ENCODE measurements at regions not wholly inside any gene's neighbourhood (a gene's known extent, or its start where the extent isn't known, plus 50 kb on each side); places are given as distances from the start of the nearest gene placed in this dataset.
A peak's percentile ranks its signal among the peaks of the same experiment; 100 is the strongest.
"Not testable (repeated sequence)": the region's sequence is repeated elsewhere in the genome, so short reads cannot be mapped to it uniquely, and the experiment has no call there.

- in situ Hi-C loops (cut with MboI; ENCODE audit: low pct_unique_long_range_greater_than_20kb, low sequenced_read_pairs, unreplicated experiment): no loop called here
- TF ChIP-seq CTCF (IDR thresholded peaks at IDR 0.05; ENCODE audit: extremely low read depth, insufficient read depth, missing control alignments): no peak
- DNase-seq (ENCODE audit: low spot score): no peak
Observed at GRCh38 chr16:80254970-80255369, 285.8 kb upstream of the DYNLRB2 start.

GRCh38 chr16:80253741-80254140, 287.1 kb upstream of the DYNLRB2 start:
- DNase-seq (ENCODE audit: low spot score): no peak
- in situ Hi-C loops (cut with MboI; ENCODE audit: low pct_unique_long_range_greater_than_20kb, low sequenced_read_pairs, unreplicated experiment): no loop called here
- no peak for TF ChIP-seq CTCF (IDR thresholded peaks at IDR 0.05; ENCODE audit: extremely low read depth, insufficient read depth, missing control alignments)

- no peak for TF ChIP-seq CTCF (IDR thresholded peaks at IDR 0.05; ENCODE audit: extremely low read depth, insufficient read depth, missing control alignments)
- in situ Hi-C loops (cut with MboI; ENCODE audit: low pct_unique_long_range_greater_than_20kb, low sequenced_read_pairs, unreplicated experiment): no loop called here
- DNase-seq (ENCODE audit: low spot score): no peak
Observed at GRCh38 chr16:80250381-80250780, 290.4 kb upstream of the DYNLRB2 start.

- in situ Hi-C loops (cut with MboI; ENCODE audit: low pct_unique_long_range_greater_than_20kb, low sequenced_read_pairs, unreplicated experiment); DNase-seq (ENCODE audit: low spot score): not testable (repeated sequence)
Observed at GRCh38 chr16:80243303-80243702, 297.5 kb upstream of the DYNLRB2 start.

- in situ Hi-C loops (cut with MboI; ENCODE audit: low pct_unique_long_range_greater_than_20kb, low sequenced_read_pairs, unreplicated experiment): not testable (repeated sequence)
Observed at GRCh38 chr16:80242279-80242678, 298.5 kb upstream of the DYNLRB2 start.

GRCh38 chr16:80233097-80233835, 307.5 kb upstream of the DYNLRB2 start:
- TF ChIP-seq CTCF (IDR thresholded peaks at IDR 0.05; ENCODE audit: extremely low read depth, insufficient read depth, missing control alignments): no peak

More at GRCh38 chr16:80242279-80242678, 298.5 kb upstream of the DYNLRB2 start:
- not testable (repeated sequence) for DNase-seq (ENCODE audit: low spot score)

GRCh38 chr16:80231888-80232287, 308.9 kb upstream of the DYNLRB2 start:
- no peak for TF ChIP-seq CTCF (IDR thresholded peaks at IDR 0.05; ENCODE audit: extremely low read depth, insufficient read depth, missing control alignments)
- in situ Hi-C loops (cut with MboI; ENCODE audit: low pct_unique_long_range_greater_than_20kb, low sequenced_read_pairs, unreplicated experiment): no loop called here
- peak; percentile 30 for DNase-seq (ENCODE audit: low spot score)

More at GRCh38 chr16:80233097-80233835, 307.5 kb upstream of the DYNLRB2 start:
- in situ Hi-C loops (cut with MboI; ENCODE audit: low pct_unique_long_range_greater_than_20kb, low sequenced_read_pairs, unreplicated experiment): no loop called here
- DNase-seq (ENCODE audit: low spot score): no peak

GRCh38 chr16:80231121-80231520, 309.7 kb upstream of the DYNLRB2 start:
- no peak for TF ChIP-seq CTCF (IDR thresholded peaks at IDR 0.05; ENCODE audit: extremely low read depth, insufficient read depth, missing control alignments)
- no peak for DNase-seq (ENCODE audit: low spot score)
- in situ Hi-C loops (cut with MboI; ENCODE audit: low pct_unique_long_range_greater_than_20kb, low sequenced_read_pairs, unreplicated experiment): no loop called here

Data from GM13977 (cell line).